HFFc6 (cell line): ENCODE measurements at regions not wholly inside any gene's neighbourhood (a gene's known extent, or its start where the extent isn't known, plus 50 kb on each side); places are given as distances from the start of the nearest gene placed in this dataset.
"Not testable (repeated sequence)": the region's sequence is repeated elsewhere in the genome, so short reads cannot be mapped to it uniquely, and the experiment has no call there.

ENCODE experiments used
- DNase-seq: peaks from one replicate; pipeline ENCODE4 v3.0.0-alpha.2; 2018
- H3K27ac Mint-ChIP-seq: 2 replicates; pipeline ENCODE4 v1.8.0; 2020; ENCODE audit warnings: mild to moderate bottlenecking, mixed read lengths
- H3K27me3 Mint-ChIP-seq: 2 replicates; pipeline ENCODE4 v1.8.0; 2021; ENCODE audit warnings: mild to moderate bottlenecking, moderate library complexity, mixed read lengths; ENCODE audit not compliant: insufficient read depth
- H3K36me3 Mint-ChIP-seq: 2 replicates; pipeline ENCODE4 v1.8.0; 2021; ENCODE audit warnings: low read depth, mixed read lengths
- H3K4me1 Mint-ChIP-seq: 2 replicates; pipeline ENCODE4 v1.8.0; 2020; ENCODE audit warnings: low read depth, mixed read lengths
- H3K4me3 Mint-ChIP-seq: 2 replicates; pipeline ENCODE4 v1.8.0; 2020; ENCODE audit warnings: mild to moderate bottlenecking, moderate library complexity, mixed read lengths
- H3K9me3 Mint-ChIP-seq: 2 replicates; pipeline ENCODE4 v1.8.0; 2020; ENCODE audit warnings: mild to moderate bottlenecking, mixed read lengths
- CTCF ChIP-seq: fragments of 200-600 bp; sonication (generic); IDR thresholded peaks from 2 replicates; pipeline ENCODE4 v1.5.0; 2021; ENCODE audit warnings: antibody characterized with exemption, mild to moderate bottlenecking

- Mint-ChIP-seq H3K27me3 (peaks cover 4% of the 10 kb centered on the region; the same call in 1 of the 2 replicates), H3K9me3 (no peaks in the 10 kb centered on the region), H3K4me3 (no peak overlapping the region), H3K27ac (no peak overlapping the region), H3K36me3 (no peaks in the 10 kb centered on the region), H3K4me1 (no peaks in the 10 kb centered on the region; the same call in 1 of the 2 replicates)
- no peak for DNase-seq
- no peak for TF ChIP-seq CTCF
Observed at GRCh38 chr9:26669701-26670670, 222.6 kb downstream of the CAAP1 start.

- Mint-ChIP-seq H3K4me3 (no peak overlapping the region), H3K27me3 (peaks cover 4% of the 10 kb centered on the region; the same call in 1 of the 2 replicates), H3K36me3 (no peaks in the 10 kb centered on the region), H3K4me1 (no peaks in the 10 kb centered on the region), H3K27ac (no peak overlapping the region), H3K9me3 (no peaks in the 10 kb centered on the region)
- DNase-seq: no peak
- TF ChIP-seq CTCF: no peak
Observed at GRCh38 chr9:26667882-26668281, 224.7 kb downstream of the CAAP1 start.

GRCh38 chr9:26665666-26666065 lies 226.9 kb downstream of the CAAP1 start:
- Mint-ChIP-seq H3K4me1 (no peaks in the 10 kb centered on the region), H3K27ac (no peak overlapping the region), H3K27me3 (peaks cover 4% of the 10 kb centered on the region; the same call in 1 of the 2 replicates), H3K36me3 (no peaks in the 10 kb centered on the region), H3K4me3 (no peak overlapping the region), H3K9me3 (no peaks in the 10 kb centered on the region)
- no peak for DNase-seq
- TF ChIP-seq CTCF: no peak

- H3K27me3 Mint-ChIP-seq, H3K9me3 Mint-ChIP-seq: not testable (repeated sequence)
Observed at GRCh38 chr9:26664087-26664773, 228.4 kb downstream of the CAAP1 start.

GRCh38 chr9:26662476-26662875 lies 230.1 kb downstream of the CAAP1 start:
- Mint-ChIP-seq H3K9me3 (no peaks in the 10 kb centered on the region), H3K27me3 (peaks cover 4% of the 10 kb centered on the region; the same call in 1 of the 2 replicates), H3K36me3 (no peaks in the 10 kb centered on the region), H3K27ac (no peak overlapping the region), H3K4me1 (no peaks in the 10 kb centered on the region), H3K4me3 (no peak overlapping the region)
- no peak for TF ChIP-seq CTCF
- DNase-seq: no peak

More at GRCh38 chr9:26664087-26664773, 228.4 kb downstream of the CAAP1 start:
- H3K27ac Mint-ChIP-seq, DNase-seq, H3K4me1 Mint-ChIP-seq, H3K36me3 Mint-ChIP-seq, H3K4me3 Mint-ChIP-seq: not testable (repeated sequence)

- Mint-ChIP-seq H3K4me3 (no peak overlapping the region), H3K9me3 (no peaks in the 10 kb centered on the region), H3K27ac (no peak overlapping the region), H3K27me3 (no peaks in the 10 kb centered on the region; the same call in 1 of the 2 replicates), H3K4me1 (peaks cover 7% of the 10 kb centered on the region), H3K36me3 (no peaks in the 10 kb centered on the region)
- no peak for DNase-seq
- no peak for TF ChIP-seq CTCF
Observed at GRCh38 chr9:26658476-26658875, 234.1 kb downstream of the CAAP1 start.
